Mesodermal cell (in vitro differentiated cells): ENCODE measurements at regions not wholly inside any gene's neighbourhood (a gene's known extent, or its start where the extent isn't known, plus 50 kb on each side); places are given as distances from the start of the nearest gene placed in this dataset.

Experiments used
- H3K27ac ChIP-seq: 2 replicates; pipeline ENCODE4 v1.7.0; 2013; ENCODE audit warnings: mild to moderate bottlenecking, low read depth, low read length, moderate library complexity; ENCODE audit not compliant: severe bottlenecking
- H3K36me3 ChIP-seq: 2 replicates; pipeline ENCODE4 v1.7.1; 2013; ENCODE audit warnings: mild to moderate bottlenecking, low read length, moderate library complexity; ENCODE audit not compliant: control insufficient read depth, insufficient read depth
- H3K4me1 ChIP-seq: one replicate; pipeline ENCODE4 v1.7.1; 2013; ENCODE audit warnings: mild to moderate bottlenecking, low read length; ENCODE audit not compliant: insufficient read depth, control insufficient read depth, poor library complexity, severe bottlenecking
- H3K4me3 ChIP-seq: 2 replicates; pipeline ENCODE4 v1.7.0; 2013; ENCODE audit warnings: low read length, control low read depth, mild to moderate bottlenecking; ENCODE audit not compliant: insufficient read depth, poor library complexity, severe bottlenecking; ENCODE audit errors: extremely low read depth
- H3K9me3 ChIP-seq: 2 replicates; pipeline ENCODE4 v1.7.1; 2013; ENCODE audit warnings: mild to moderate bottlenecking, low read length, moderate library complexity; ENCODE audit not compliant: control insufficient read depth
- WGBS, 2 experiments: methylation state at CpG; one replicate each; pipeline ENCODE4 v1.1.5; 2013; ENCODE audit warnings: missing lambda C conversion rate in 2 of 2; ENCODE audit not compliant: insufficient coverage in 2 of 2; 5-methylcytosine and 5-hydroxymethylcytosine counted together

DNA sequence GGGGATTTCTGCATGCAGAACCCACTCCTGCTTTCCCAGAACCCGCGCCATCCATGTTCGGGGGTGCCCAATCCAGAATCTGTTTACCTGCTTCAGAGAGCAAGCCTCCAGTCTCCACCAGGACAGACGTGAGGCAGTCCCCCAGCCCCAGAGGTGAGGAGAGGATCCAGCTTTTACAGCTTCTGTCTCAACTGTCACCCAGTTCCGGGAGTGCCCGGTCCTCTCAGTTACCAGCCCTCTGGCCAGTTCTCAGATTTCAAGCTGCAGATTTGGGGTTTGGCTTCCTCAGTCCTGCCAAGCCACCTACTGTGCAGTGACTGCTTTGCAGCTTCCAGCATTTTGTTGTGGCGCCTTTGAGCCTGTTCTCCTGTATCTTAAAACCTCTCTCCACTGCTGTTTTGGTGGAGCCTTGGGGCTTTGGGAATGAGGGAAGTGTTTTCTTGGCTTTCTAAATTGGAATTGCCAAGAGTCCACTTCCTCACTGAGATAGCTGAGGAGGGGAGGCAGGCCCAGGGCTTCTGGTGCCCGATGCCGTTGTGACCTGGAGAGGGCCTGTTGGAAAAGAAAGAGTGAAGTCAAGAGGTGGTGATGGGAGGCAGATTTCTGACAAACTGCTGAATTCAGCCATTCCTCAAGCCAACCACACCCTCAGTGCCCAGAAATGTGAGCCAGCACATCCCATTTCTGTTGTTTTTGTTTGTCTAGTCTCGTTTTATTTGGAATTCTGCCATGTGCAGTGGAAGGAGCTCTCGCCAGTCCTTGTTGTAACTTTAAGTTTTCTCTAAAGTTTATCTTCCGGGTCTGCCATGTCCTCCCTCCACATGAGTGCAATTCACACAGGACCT lies 513.4 kb downstream of the TBC1D22A start:
- no peaks in the 10 kb centered on the region for H3K4me1 ChIP-seq
- WGBS, 2 experiments = 62 to 70% methylated on average over 7 to 11 of the region's 12 CpGs
- H3K9me3 ChIP-seq = peaks cover 81% of the 10 kb centered on the region

DNA sequence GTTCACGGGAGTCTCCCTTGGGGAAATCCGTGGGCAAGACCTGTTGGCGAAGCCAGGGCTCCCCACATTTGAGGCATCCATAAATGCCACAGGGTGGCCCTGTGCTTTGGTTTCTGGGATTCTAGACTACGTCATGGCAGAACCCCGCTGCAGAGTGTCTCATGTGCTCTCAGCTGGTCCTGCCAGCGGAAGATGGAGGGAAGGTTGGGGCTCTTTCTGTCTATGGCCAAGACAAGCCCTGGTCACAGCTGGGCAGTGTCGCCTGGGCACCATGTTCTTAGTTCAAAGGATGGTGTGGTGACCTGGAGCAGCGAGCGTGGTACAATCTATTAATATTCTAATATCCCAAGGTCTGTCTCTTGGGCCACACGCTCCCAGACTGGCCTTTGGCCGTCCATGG lies 511.7 kb downstream of the TBC1D22A start:
- 75 to 78% methylated on average over 9 to 10 of the region's 11 CpGs for WGBS, 2 experiments
- H3K27ac ChIP-seq = no peak overlapping the region
- H3K36me3 ChIP-seq = no peaks in the 10 kb centered on the region
- H3K9me3 ChIP-seq = peaks cover 85% of the 10 kb centered on the region
- H3K4me1 ChIP-seq = no peaks in the 10 kb centered on the region
- H3K4me3 ChIP-seq = no peak overlapping the region

More for the DNA sequence above, 513.4 kb downstream of the TBC1D22A start:
- H3K36me3 ChIP-seq = no peaks in the 10 kb centered on the region
- H3K27ac ChIP-seq = no peak overlapping the region
- no peak overlapping the region for H3K4me3 ChIP-seq

DNA sequence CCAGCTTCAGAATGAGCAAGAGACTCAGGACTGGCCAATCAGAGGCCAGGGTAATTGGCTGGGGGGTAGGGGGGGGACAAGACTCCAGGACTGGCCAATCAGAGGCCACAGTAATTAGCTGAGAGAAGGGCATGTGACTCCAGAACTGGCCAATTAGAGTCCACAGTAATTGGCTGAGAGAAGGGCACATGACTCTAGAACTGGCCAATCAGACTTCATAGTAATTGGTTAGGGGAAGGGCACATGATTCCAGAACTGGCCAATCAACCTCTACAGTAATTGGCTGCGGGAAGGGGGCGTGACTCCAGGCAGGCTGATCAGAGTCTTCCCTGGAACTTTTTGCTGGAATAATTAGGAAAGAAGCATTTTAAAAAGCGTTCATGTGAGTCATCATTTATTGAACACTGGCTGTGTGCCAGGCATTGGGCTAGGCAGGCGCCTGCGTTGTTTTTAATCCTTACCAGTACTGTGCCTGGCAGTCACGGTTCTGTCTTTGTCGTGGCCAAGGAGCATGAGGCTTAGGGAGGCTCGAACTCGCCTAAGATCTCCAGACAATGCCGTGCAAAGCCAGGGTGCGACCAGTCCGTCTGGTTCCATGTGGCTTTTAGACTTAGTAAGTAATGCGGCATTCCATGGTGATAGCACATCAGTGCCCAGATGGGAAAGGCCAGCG lies 508.1 kb downstream of the TBC1D22A start:
- H3K4me1 ChIP-seq = no peaks in the 10 kb centered on the region
- no peaks in the 10 kb centered on the region for H3K36me3 ChIP-seq
- H3K9me3 ChIP-seq = peaks cover 77% of the 10 kb centered on the region
- no peak overlapping the region for H3K27ac ChIP-seq
- no peak overlapping the region for H3K4me3 ChIP-seq
- WGBS, 2 experiments = 65 to 76% methylated on average over 12 to 13 of the region's 14 CpGs

DNA sequence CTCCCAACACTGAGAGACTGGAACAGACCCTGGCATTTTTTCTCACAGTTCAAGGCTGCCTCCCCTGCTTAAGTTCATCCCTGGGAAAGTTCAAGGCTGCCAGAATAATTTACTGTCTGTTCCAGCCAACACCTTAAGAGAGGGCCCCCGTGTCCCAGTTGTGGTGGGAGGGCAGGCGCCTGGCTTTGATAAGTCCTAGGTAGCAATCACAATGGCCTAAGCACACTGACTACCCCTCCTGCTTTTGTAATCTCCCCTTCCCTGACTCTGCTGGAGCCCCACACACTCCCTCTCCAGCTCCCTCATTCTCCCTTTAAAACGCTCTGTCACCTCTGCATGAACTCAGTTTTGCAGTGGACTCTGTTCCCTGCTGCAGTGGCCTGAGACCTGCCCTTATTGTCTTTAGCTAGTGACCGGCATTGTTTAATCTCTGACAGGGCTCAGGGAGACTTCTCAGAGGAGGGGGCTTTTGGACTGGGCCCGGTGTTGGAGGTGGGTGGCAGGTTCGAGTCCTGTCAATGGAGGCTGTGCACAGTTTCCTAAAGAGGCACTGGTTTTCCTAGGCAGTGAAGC lies 507.2 kb downstream of the TBC1D22A start:
- WGBS, 2 experiments = 77 to 85% methylated on average over 4 to 6 of the region's 6 CpGs
- H3K4me1 ChIP-seq = no peaks in the 10 kb centered on the region
- peaks cover 73% of the 10 kb centered on the region for H3K9me3 ChIP-seq
- no peak overlapping the region for H3K4me3 ChIP-seq
- H3K36me3 ChIP-seq = no peaks in the 10 kb centered on the region
- no peak overlapping the region for H3K27ac ChIP-seq

DNA sequence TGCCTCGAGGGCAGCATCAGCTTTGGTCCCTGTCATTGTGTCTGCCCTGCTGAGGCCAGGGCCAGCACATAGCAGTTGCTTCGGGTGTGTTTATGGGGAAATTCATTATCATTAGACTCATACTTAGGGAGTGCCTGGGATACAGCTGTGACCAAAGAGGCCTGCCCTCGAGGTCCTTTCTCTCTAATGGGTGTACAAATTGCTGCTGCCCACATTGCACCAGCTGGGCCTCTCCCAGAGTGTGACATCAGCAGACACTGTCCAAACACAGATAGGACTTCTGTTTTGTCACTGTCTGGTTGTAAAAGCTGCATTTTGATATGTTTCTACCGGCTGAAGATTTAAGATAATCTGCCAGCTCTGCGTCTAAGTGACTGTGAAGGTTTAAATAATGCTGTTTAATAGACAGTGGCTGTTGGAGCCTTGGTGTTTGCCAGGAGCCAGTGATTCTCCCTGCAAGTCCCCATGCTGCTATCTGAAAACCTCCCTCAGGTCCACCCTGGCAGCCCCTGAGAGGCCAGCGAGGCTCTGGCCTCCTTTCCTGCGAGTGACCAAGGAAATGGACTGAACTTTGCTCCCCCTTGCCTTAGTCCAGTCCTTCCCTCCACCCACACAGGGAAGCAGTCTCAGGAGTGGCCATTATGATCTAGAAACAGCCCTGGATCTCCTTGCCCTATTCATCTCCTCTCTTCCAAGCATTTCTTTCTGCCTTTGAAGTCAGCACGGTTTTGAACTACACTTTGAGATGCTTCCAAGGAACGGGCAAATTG lies 505.2 kb downstream of the TBC1D22A start:
- Histone ChIP-seq H3K4me3 (no peak overlapping the region), H3K4me1 (no peaks in the 10 kb centered on the region), H3K27ac (no peak overlapping the region), H3K9me3 (peaks cover 75% of the 10 kb centered on the region), H3K36me3 (no peaks in the 10 kb centered on the region)
- WGBS, 2 experiments = 37 to 45% methylated on average over 5 to 8 of the region's 9 CpGs

DNA sequence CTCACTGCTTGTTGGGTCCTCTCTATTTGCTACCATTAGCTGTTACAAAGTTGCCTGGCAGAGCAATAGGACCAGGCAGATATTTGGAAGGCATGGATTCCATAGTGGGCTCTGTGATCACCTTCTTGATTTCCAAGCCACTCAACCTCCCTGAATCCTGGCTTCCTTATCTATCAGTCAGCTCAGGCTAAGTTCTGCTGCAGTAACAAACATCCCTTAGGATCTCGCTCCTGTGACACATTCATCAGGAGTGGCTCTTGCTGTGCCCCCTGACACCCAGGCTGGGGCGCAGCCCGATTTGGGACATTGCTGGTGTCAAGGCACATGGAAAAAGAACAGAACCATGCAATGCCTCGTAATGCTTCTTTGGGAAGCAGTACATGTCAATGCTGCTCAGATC lies 503.9 kb downstream of the TBC1D22A start:
- WGBS, 2 experiments = 63 to 73% methylated on average over 4 of the region's 4 CpGs
- H3K36me3 ChIP-seq = no peaks in the 10 kb centered on the region
- H3K4me3 ChIP-seq = no peak overlapping the region
- H3K27ac ChIP-seq = no peak overlapping the region
- no peaks in the 10 kb centered on the region for H3K4me1 ChIP-seq
- peaks cover 69% of the 10 kb centered on the region for H3K9me3 ChIP-seq

DNA sequence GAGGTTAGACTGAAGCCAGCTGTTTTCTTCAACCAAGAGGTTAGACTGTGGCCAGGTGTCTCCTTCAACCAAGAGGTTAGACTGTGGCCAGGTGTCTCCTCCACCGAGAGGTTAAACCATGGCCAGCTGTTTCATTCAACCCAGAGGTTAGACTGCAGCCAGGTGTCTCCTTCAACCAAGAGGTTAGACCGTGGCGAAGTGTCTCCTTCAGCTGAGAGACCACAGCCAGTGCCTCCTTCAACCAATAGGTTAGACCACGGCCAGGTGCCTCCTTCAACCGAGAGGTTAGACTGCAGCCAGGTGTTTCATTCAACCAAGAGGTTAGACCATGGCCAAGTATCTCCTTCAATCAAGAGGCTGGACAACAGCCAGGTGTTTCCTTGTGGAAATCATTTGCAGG lies 498.1 kb downstream of the TBC1D22A start:
- no peaks in the 10 kb centered on the region for H3K4me1 ChIP-seq
- 60 to 72% methylated on average over 5 of the region's 5 CpGs for WGBS, 2 experiments
- peaks cover 73% of the 10 kb centered on the region for H3K9me3 ChIP-seq
- no peaks in the 10 kb centered on the region for H3K36me3 ChIP-seq
- H3K4me3 ChIP-seq = no peak overlapping the region
- no peak overlapping the region for H3K27ac ChIP-seq

DNA sequence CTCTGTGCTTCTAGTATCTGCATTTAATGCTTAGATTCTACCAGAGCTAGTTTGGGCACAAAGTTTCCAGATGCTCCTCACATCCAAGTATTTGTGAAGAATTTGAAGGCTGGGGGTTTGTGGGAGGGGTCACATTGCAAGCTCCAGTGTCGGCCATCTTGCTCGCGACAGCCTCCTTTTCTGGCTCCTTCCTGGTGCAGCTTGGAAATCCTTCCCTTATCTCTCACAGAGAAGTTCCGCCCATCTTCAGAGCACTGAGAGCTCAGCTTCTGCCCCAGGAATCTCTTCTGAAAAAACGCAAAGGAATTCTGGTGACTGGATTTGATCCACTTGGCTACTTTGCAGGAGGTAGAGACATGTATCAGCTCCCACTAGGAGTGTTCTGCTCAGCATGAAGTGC lies 497.5 kb downstream of the TBC1D22A start:
- WGBS, 2 experiments = 88 to 91% methylated on average over 2 to 4 of the region's 5 CpGs
- no peaks in the 10 kb centered on the region for H3K4me1 ChIP-seq
- H3K4me3 ChIP-seq = no peak overlapping the region
- no peak overlapping the region for H3K27ac ChIP-seq
- H3K9me3 ChIP-seq = peaks cover 76% of the 10 kb centered on the region
- H3K36me3 ChIP-seq = no peaks in the 10 kb centered on the region

DNA sequence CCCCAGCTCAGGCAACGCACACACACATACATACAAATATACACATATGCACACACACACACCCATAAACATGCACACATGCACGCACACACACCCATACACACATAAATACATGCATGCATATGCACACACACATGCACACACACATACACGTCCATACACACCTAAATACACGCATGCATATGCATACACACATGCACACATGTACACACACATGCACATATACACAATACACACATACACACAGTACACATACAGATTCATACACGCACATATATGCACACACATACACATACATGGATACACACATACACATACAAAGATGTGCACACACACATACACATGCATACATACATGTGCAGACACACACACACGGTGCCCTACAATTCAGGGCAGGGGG lies 496.6 kb downstream of the TBC1D22A start:
- no peak overlapping the region for H3K4me3 ChIP-seq
- H3K4me1 ChIP-seq = no peaks in the 10 kb centered on the region
- H3K36me3 ChIP-seq = no peaks in the 10 kb centered on the region
- H3K9me3 ChIP-seq = peaks cover 68% of the 10 kb centered on the region
- no peak overlapping the region for H3K27ac ChIP-seq
- WGBS, 2 experiments = 46 to 48% methylated on average over 5 of the region's 6 CpGs

DNA sequence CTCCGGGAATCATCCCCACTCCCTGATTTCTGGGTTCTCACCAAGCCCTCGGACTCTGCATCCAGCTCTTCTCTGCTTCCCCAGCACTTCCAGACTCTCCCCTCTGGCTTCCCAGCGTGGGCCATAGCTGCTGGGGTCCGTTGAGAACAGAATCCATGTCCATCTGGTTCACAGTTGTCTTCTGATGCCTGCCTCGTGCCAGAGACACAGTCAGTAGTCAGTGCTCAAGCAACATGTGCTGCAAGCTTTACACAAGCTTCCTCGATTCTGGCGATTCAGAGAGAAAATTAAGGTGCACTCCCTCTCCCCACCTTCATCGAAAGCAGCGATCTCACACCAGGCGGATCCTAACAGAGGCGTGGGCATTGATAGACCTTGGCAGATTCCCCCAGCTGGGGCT lies 495.5 kb downstream of the TBC1D22A start:
- Histone ChIP-seq H3K9me3 (peaks cover 65% of the 10 kb centered on the region), H3K4me1 (no peaks in the 10 kb centered on the region), H3K36me3 (no peaks in the 10 kb centered on the region), H3K27ac (no peak overlapping the region), H3K4me3 (no peak overlapping the region)
- WGBS, 2 experiments = 59 to 60% methylated on average over 7 of the region's 11 CpGs
